T-cell (primary cell): ENCODE measurements at regions not wholly inside any gene's neighbourhood (a gene's known extent, or its start where the extent isn't known, plus 50 kb on each side); places are given as distances from the start of the nearest gene placed in this dataset.
"Not testable (repeated sequence)": the region's sequence is repeated elsewhere in the genome, so short reads cannot be mapped to it uniquely, and the experiment has no call there.

Experiments
- ATAC-seq, 4 experiments: fragments of 200-7000 bp in 3 of 4; fragments of 150-1000 bp in 1 of 4; cut with Tn5 transposase; replicated peaks in 1 of 4; 1 replicate in 3 of 4; 2 replicates in 1 of 4; pipeline ENCODE4 v1.10.0; 2021; ENCODE audit warnings: moderate library complexity in 3 of 4, mild to moderate bottlenecking in 2 of 4, moderate number of reproducible peaks in 1 of 4
- CTCF ChIA-PET, 2 donors: fragments of 300-600 bp; sonication (Branson Sonifier 250); formaldehyde crosslinking; loops; one replicate each; lab custom pipeline; 2022; ENCODE audit warnings: antibody characterized with exemption in 2 of 2; lab: Charles Lee
- POLR2A ChIA-PET, 2 donors: fragments of 300-600 bp; sonication (Branson Sonifier 250); formaldehyde crosslinking; loops; one replicate each; lab custom pipeline; 2022; ENCODE audit warnings: antibody characterized with exemption in 2 of 2; lab: Charles Lee
- DNase-seq, 35 experiments: peaks; one replicate each; pipeline versions ENCODE4 v3.0.0 to v3.0.0-alpha.2; 2013 to 2023
- H3K27ac ChIP-seq: one replicate; pipeline ENCODE4 v1.5.1; 2013; ENCODE audit warnings: low read length
- H3K27me3 ChIP-seq, 2 experiments: replicated peaks in 1 of 2; 1 replicate in 1 of 2; 2 replicates in 1 of 2; pipeline versions ENCODE4 v1.6.1 to v1.7.0; 2013; ENCODE audit warnings: low read length in 1 of 2, mixed read lengths in 1 of 2; ENCODE audit not compliant: control insufficient read depth in 2 of 2, insufficient read depth in 2 of 2; ENCODE audit errors: extremely low read depth in 1 of 2
- H3K36me3 ChIP-seq, 2 donors: 1 replicate in 1 of 2; 2 replicates in 1 of 2; pipeline versions ENCODE4 v1.6.1 to v1.7.0; 2013; ENCODE audit warnings: low read length in 1 of 2; ENCODE audit not compliant: control insufficient read depth in 2 of 2, insufficient read depth in 1 of 2; ENCODE audit errors: extremely low read depth in 1 of 2
- H3K4me1 ChIP-seq, 2 experiments: 1 replicate in 1 of 2; 2 replicates in 1 of 2; pipeline versions ENCODE4 v1.6.1 to v1.7.0; 2013; ENCODE audit warnings: low read length in 2 of 2, mixed read lengths in 1 of 2; ENCODE audit not compliant: insufficient read depth in 2 of 2, control insufficient read depth in 1 of 2; ENCODE audit errors: extremely low read depth in 1 of 2
- H3K4me3 ChIP-seq, 2 donors: 1 replicate in 1 of 2; 2 replicates in 1 of 2; pipeline versions ENCODE4 v1.5.1 to v1.7.0; 2013; ENCODE audit warnings: mild to moderate bottlenecking in 2 of 2, low read length in 1 of 2, moderate library complexity in 1 of 2; ENCODE audit not compliant: control insufficient read depth in 1 of 2; ENCODE audit errors: extremely low read depth in 1 of 2
- H3K9me3 ChIP-seq: 2 replicates; pipeline ENCODE4 v1.7.0; 2013
- H3K27ac Mint-ChIP-seq, 2 donors: one replicate each; pipeline ENCODE4 v1.8.0; 2020 to 2021; ENCODE audit warnings: mild to moderate bottlenecking in 2 of 2, mixed read lengths in 2 of 2
- H3K27me3 Mint-ChIP-seq, 2 donors: one replicate each; pipeline ENCODE4 v1.8.0; 2021 to 2022; ENCODE audit warnings: mixed read lengths in 2 of 2
- H3K36me3 Mint-ChIP-seq: one replicate; pipeline ENCODE4 v1.8.0; 2021; ENCODE audit warnings: mixed read lengths
- H3K4me1 Mint-ChIP-seq, 3 donors: one replicate each; pipeline ENCODE4 v1.8.0; 2020 to 2022; ENCODE audit warnings: mixed read lengths in 3 of 3, mild to moderate bottlenecking in 1 of 3
- H3K4me3 Mint-ChIP-seq, 3 donors: one replicate each; pipeline ENCODE4 v1.8.0; 2020 to 2022; ENCODE audit warnings: mild to moderate bottlenecking in 3 of 3, mixed read lengths in 3 of 3, moderate library complexity in 3 of 3
- H3K9me3 Mint-ChIP-seq, 3 donors: one replicate each; pipeline ENCODE4 v1.8.0; 2020 to 2022; ENCODE audit warnings: mixed read lengths in 3 of 3
- WGBS: methylation state at CpG from one replicate; pipeline ENCODE4 v1.1.5; 2013; ENCODE audit warnings: missing lambda C conversion rate; ENCODE audit not compliant: insufficient coverage; 5-methylcytosine and 5-hydroxymethylcytosine counted together

- CTCF ChIA-PET = no interaction called here
- Histone ChIP-seq H3K9me3 (no peaks in the 10 kb centered on the region), H3K4me3 (no peak overlapping the region), H3K36me3 (no peaks in the 10 kb centered on the region), H3K27ac (no peak overlapping the region), H3K4me1 (no peaks in the 10 kb centered on the region), H3K27me3 (no peaks in the 10 kb centered on the region)
- ATAC-seq (no peak), DNase-seq (no peak)
- WGBS = 47% methylated on average over 6 of the region's 8 CpGs
- peaks cover 18 to 31% (median 28%) of the 10 kb centered on the region in 3 donors for H3K9me3 Mint-ChIP-seq
- POLR2A ChIA-PET = no interaction called here
- peaks cover 4% of the 10 kb centered on the region for H3K36me3 Mint-ChIP-seq
- H3K4me1 Mint-ChIP-seq = no peaks in the 10 kb centered on the region
- H3K4me3 Mint-ChIP-seq = no peak overlapping the region
- H3K27me3 Mint-ChIP-seq = no peaks in the 10 kb centered on the region
- H3K27ac Mint-ChIP-seq = no peak overlapping the region
Measured at GRCh38 chr19:56974556-56975207, 134.2 kb upstream of the PEG3 start.

- Mint-ChIP-seq H3K27ac (no peak overlapping the region), H3K4me3 (no peak overlapping the region), H3K4me1 (no peaks in the 10 kb centered on the region), H3K27me3 (no peaks in the 10 kb centered on the region), H3K36me3 (peaks cover 4% of the 10 kb centered on the region), H3K9me3 (peaks cover 23 to 34% (median 32%) of the 10 kb centered on the region in 3 donors)
- Histone ChIP-seq H3K9me3 (no peaks in the 10 kb centered on the region), H3K27ac (no peak overlapping the region), H3K4me1 (no peaks in the 10 kb centered on the region), H3K27me3 (peaks cover 0 to 2% of the 10 kb centered on the region in 2 experiments), H3K36me3 (no peaks in the 10 kb centered on the region), H3K4me3 (no peak overlapping the region)
- CTCF ChIA-PET = no interaction called here
- DNase-seq = no peak
- POLR2A ChIA-PET = no interaction called here
- 43% methylated on average over 1 of the region's 4 CpGs for WGBS
- ATAC-seq = no peak
Measured at GRCh38 chr19:56976300-56976699, 135.8 kb upstream of the PEG3 start.

DNA sequence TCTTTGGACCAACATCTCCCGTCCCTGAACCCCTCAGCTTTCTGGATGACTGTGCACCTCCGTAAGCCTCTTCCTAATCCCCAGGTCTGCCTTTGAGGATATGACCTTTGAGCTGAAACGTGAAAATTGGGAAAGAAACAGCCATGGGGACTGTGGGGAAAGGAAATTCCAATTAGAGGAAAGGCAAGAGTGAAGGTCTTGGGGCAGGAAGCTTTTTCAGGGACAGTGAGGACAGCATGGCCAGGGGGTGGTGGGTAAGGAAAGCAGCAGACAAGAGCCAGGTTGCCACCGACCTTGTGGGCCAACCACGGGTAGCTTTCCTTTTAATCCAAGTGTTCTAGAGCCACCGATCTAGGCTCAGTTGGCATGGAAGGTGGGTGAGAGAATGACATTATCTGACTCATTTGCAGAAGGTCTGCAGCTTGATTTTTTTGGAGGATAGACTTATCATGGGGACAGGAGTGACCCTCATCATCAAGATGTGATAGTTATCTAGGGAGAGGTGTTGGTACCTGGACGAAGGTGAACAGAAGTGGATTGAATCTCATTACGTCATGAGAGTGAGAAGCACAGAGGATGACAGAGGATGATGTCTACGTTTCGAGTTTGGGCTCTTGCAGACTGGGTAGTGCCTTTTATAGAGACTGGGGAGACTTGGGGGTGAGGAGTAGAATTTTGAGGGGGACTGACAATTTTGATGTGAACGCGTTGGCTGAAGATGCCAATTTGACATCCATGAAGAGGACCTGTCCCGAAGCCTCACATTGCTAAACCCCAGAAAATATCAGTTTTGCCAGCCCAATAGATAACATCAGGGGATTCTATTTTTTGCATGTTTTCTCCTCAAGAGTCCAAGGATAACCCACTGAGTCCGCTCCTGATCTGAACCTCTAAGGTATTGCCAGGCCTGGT lies 136.7 kb upstream of the PEG3 start:
- Histone ChIP-seq H3K9me3 (no peaks in the 10 kb centered on the region), H3K36me3 (no peaks in the 10 kb centered on the region), H3K4me1 (no peaks in the 10 kb centered on the region), H3K4me3 (no peak overlapping the region), H3K27me3 (peaks cover 0 to 2% of the 10 kb centered on the region in 2 experiments), H3K27ac (no peak overlapping the region)
- ATAC-seq (no peak), DNase-seq (no peak)
- no peaks in the 10 kb centered on the region for H3K4me1 Mint-ChIP-seq
- ChIA-PET CTCF (no interaction called here), POLR2A (no interaction called here)
- H3K27me3 Mint-ChIP-seq = no peaks in the 10 kb centered on the region
- H3K27ac Mint-ChIP-seq = no peak overlapping the region
- WGBS = 77% methylated on average over 11 of the region's 14 CpGs
- peaks cover 28 to 41% (median 39%) of the 10 kb centered on the region in 3 donors for H3K9me3 Mint-ChIP-seq
- no peak overlapping the region for H3K4me3 Mint-ChIP-seq
- peaks cover 4% of the 10 kb centered on the region for H3K36me3 Mint-ChIP-seq

- H3K9me3 ChIP-seq = no peaks in the 10 kb centered on the region
- WGBS = 83% methylated on average over 4 of the region's 20 CpGs
- H3K4me1 ChIP-seq = no peaks in the 10 kb centered on the region
- H3K9me3 Mint-ChIP-seq = peaks cover 28 to 46% (median 42%) of the 10 kb centered on the region in 3 donors
- no peaks in the 10 kb centered on the region for H3K27me3 Mint-ChIP-seq
- H3K27me3 ChIP-seq = peaks cover 0 to 2% of the 10 kb centered on the region in 2 experiments
- H3K36me3 Mint-ChIP-seq = peaks cover 4% of the 10 kb centered on the region
- no peak overlapping the region for H3K4me3 Mint-ChIP-seq
- ATAC-seq = no peak
- CTCF ChIA-PET = no interaction called here
- no peaks in the 10 kb centered on the region for H3K36me3 ChIP-seq
- H3K27ac ChIP-seq = no peak overlapping the region
- H3K4me1 Mint-ChIP-seq = no peaks in the 10 kb centered on the region
- no peak for DNase-seq
- no peak overlapping the region for H3K4me3 ChIP-seq
- H3K27ac Mint-ChIP-seq = no peak overlapping the region
- POLR2A ChIA-PET = no interaction called here
Measured at GRCh38 chr19:56978023-56978565, 137.6 kb upstream of the PEG3 start.

DNA sequence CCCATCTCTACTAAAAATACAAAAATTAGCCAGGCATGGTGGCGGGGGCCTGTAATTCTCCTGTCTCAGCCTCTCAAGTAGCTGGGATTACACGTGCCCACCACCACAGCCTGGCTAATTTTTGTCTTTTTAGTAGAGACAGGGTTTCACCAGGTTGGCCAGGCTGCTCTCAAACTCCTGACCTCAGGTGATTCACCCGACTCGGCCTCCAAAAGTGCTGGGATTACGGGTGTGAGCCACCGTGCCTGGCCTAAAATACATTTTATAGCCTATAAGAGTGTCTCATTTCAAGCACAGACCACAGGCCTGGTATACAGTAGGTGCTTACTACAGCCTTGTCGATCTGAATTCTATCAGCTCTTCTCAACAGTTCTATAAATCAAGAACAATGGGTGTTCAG lies 139.5 kb upstream of the USP29 start:
- H3K27ac ChIP-seq, CTCF ChIA-PET, POLR2A ChIA-PET, H3K27ac Mint-ChIP-seq, H3K9me3 ChIP-seq, DNase-seq, H3K27me3 Mint-ChIP-seq, H3K4me3 ChIP-seq, H3K4me3 Mint-ChIP-seq, H3K4me1 ChIP-seq, H3K4me1 Mint-ChIP-seq, H3K27me3 ChIP-seq, ATAC-seq, H3K36me3 ChIP-seq, H3K36me3 Mint-ChIP-seq: not testable (repeated sequence)
- WGBS = 77% methylated on average over 6 of the region's 7 CpGs
- peaks cover 24 to 57% (median 42%) of the 10 kb centered on the region in 3 donors for H3K9me3 Mint-ChIP-seq

- no peak overlapping the region for H3K27ac Mint-ChIP-seq
- Histone ChIP-seq H3K27me3 (peaks cover 0 to 2% of the 10 kb centered on the region in 2 experiments), H3K27ac (no peak overlapping the region), H3K9me3 (no peaks in the 10 kb centered on the region), H3K36me3 (no peaks in the 10 kb centered on the region), H3K4me1 (no peaks in the 10 kb centered on the region), H3K4me3 (no peak overlapping the region)
- H3K36me3 Mint-ChIP-seq = peaks cover 4% of the 10 kb centered on the region
- POLR2A ChIA-PET = no interaction called here
- DNase-seq = no peak
- H3K4me3 Mint-ChIP-seq = no peak overlapping the region
- peaks cover 25 to 61% (median 43%) of the 10 kb centered on the region in 3 donors for H3K9me3 Mint-ChIP-seq
- H3K4me1 Mint-ChIP-seq = no peaks in the 10 kb centered on the region
- CTCF ChIA-PET = no interaction called here
- no peak for ATAC-seq
- 84% methylated on average over 10 of the region's 16 CpGs for WGBS
- no peaks in the 10 kb centered on the region for H3K27me3 Mint-ChIP-seq
Measured at GRCh38 chr19:56980906-56981305, 138.9 kb upstream of the USP29 start.
